ENCODE measurements at regions not wholly inside any gene's neighbourhood (a gene's known extent, or its start where the extent isn't known, plus 50 kb on each side); places are given as distances from the start of the nearest gene placed in this dataset.

- TF ChIP-seq CTCF (IDR thresholded peaks at IDR 0.05), result no peak
- TF ChIP-seq POLR2A (IDR thresholded peaks at IDR 0.05), result no peak
Measured at GRCh38 chr12:4086481-4086880, 187.1 kb upstream of the CCND2 start.
